ENCODE measurements at regions not wholly inside any gene's neighbourhood (a gene's known extent, or its start where the extent isn't known, plus 50 kb on each side); places are given as distances from the start of the nearest gene placed in this dataset.

GRCh38 chr13:34207872-34208271 is 389.9 kb downstream of the RFC3 start:
- TF ChIP-seq CEBPB (IDR thresholded peaks at IDR 0.05; ENCODE audit: low read depth) (no peak), REST (IDR thresholded peaks at IDR 0.05; ENCODE audit: low read depth) (no peak), CTCF (IDR thresholded peaks at IDR 0.05 in 2 of 3, conservative IDR thresholded peaks at IDR 0.05 in 1 of 3; ENCODE audit: borderline replicate concordance in 1 of 3, insufficient read depth in 1 of 3, low read depth in 2 of 3, low read length in 2 of 3) (no peak), POLR2A (IDR thresholded peaks at IDR 0.05; ENCODE audit: borderline replicate concordance, extremely low read depth, insufficient read depth, insufficient read length) (no peak), YY1 (IDR thresholded peaks at IDR 0.05; ENCODE audit: extremely low read depth, insufficient replicate concordance, low read depth, low read length) (no peak)
